NCI-H2227 treated with DMSO at 0.1 percent for 48 hours (cell line): ENCODE measurements at regions not wholly inside any gene's neighbourhood (a gene's known extent, or its start where the extent isn't known, plus 50 kb on each side); places are given as distances from the start of the nearest gene placed in this dataset.

Source experiments
- DNase-seq: peaks from one replicate; lab custom pipeline; 2025; lab: John Stamatoyannopoulos, UW

DNA sequence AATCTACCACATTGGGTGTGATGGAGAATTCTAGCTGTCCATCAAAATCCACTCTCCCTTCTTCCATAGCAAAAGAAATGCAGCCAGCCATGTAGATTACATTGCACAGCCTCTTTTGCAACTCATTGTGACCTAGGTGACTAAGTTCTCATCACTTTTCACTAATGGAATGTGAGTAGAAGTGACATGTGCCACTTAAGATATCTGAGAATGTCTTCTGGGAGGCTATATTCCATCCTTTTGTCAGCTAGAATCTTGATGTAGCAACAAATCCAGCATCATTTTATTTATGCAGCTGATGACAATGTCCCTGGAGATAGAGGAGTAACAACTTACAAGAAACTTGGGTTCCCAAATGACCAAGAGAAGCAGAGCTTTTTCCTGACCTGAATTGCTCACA is 61.5 kb upstream of the API5 start:
- DNase-seq: no peak

DNA sequence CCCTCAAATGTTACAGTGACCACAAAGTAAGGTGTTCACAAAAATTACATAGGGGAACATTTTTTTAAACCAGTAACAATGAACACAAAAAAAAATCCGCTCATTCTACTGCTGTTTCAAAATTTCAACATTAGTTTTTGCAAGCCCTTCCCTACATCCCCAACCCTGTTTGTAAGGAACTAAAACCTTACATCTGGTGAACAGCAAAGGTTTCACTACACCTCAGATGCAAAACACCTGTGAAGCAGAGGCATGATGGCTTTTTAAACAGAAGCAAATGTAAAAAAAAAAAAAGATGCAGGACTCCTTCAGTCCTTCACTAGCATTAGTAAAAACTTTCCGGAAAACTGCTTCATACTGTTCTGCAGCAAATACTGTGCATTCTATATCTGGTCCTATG is 50.0 kb upstream of the API5 start:
- DNase-seq: no peak
